ENCODE measurements at regions not wholly inside any gene's neighbourhood (a gene's known extent, or its start where the extent isn't known, plus 50 kb on each side); places are given as distances from the start of the nearest gene placed in this dataset.

- no peak for TF ChIP-seq CTCF (IDR thresholded peaks at IDR 0.05; ENCODE audit: extremely low read depth, insufficient read depth, missing control alignments)
- DNase-seq (ENCODE audit: low spot score): no peak
- in situ Hi-C loops (cut with MboI; ENCODE audit: low pct_unique_long_range_greater_than_20kb, low sequenced_read_pairs, unreplicated experiment): no loop called here
Measured at GRCh38 chr18:37716106-37716735, 150.6 kb upstream of the CELF4 start.

- DNase-seq (ENCODE audit: low spot score): no peak
- TF ChIP-seq CTCF (IDR thresholded peaks at IDR 0.05; ENCODE audit: extremely low read depth, insufficient read depth, missing control alignments): no peak
- in situ Hi-C loops (cut with MboI; ENCODE audit: low pct_unique_long_range_greater_than_20kb, low sequenced_read_pairs, unreplicated experiment): no loop called here
Measured at GRCh38 chr18:37714691-37715090, 149.1 kb upstream of the CELF4 start.

GRCh38 chr18:37712776-37713175, 147.2 kb upstream of the CELF4 start:
- no peak for DNase-seq (ENCODE audit: low spot score)
- no peak for TF ChIP-seq CTCF (IDR thresholded peaks at IDR 0.05; ENCODE audit: extremely low read depth, insufficient read depth, missing control alignments)
- in situ Hi-C loops (cut with MboI; ENCODE audit: low pct_unique_long_range_greater_than_20kb, low sequenced_read_pairs, unreplicated experiment): no loop called here

GRCh38 chr18:37711766-37712505, 146.3 kb upstream of the CELF4 start:
- in situ Hi-C loops (cut with MboI; ENCODE audit: low pct_unique_long_range_greater_than_20kb, low sequenced_read_pairs, unreplicated experiment): no loop called here

GRCh38 chr18:37710726-37711125, 145.1 kb upstream of the CELF4 start:
- DNase-seq (ENCODE audit: low spot score): no peak
- in situ Hi-C loops (cut with MboI; ENCODE audit: low pct_unique_long_range_greater_than_20kb, low sequenced_read_pairs, unreplicated experiment): no loop called here

More at GRCh38 chr18:37711766-37712505, 146.3 kb upstream of the CELF4 start:
- DNase-seq (ENCODE audit: low spot score): no peak
- TF ChIP-seq CTCF (IDR thresholded peaks at IDR 0.05; ENCODE audit: extremely low read depth, insufficient read depth, missing control alignments): no peak

GRCh38 chr18:37709740-37710139, 144.1 kb upstream of the CELF4 start:
- TF ChIP-seq CTCF (IDR thresholded peaks at IDR 0.05; ENCODE audit: extremely low read depth, insufficient read depth, missing control alignments): no peak
- no peak for DNase-seq (ENCODE audit: low spot score)
- in situ Hi-C loops (cut with MboI; ENCODE audit: low pct_unique_long_range_greater_than_20kb, low sequenced_read_pairs, unreplicated experiment): no loop called here

More at GRCh38 chr18:37710726-37711125, 145.1 kb upstream of the CELF4 start:
- TF ChIP-seq CTCF (IDR thresholded peaks at IDR 0.05; ENCODE audit: extremely low read depth, insufficient read depth, missing control alignments): no peak
